Uterus (tissue), 3 donors: ENCODE measurements at regions not wholly inside any gene's neighbourhood (a gene's known extent, or its start where the extent isn't known, plus 50 kb on each side); places are given as distances from the start of the nearest gene placed in this dataset.

ENCODE experiments used
- DNase-seq, 2 donors: peaks; one replicate each; pipeline ENCODE4 v3.0.0-alpha.2; 2019 to 2020
- H3K27ac ChIP-seq, 2 donors: fragments of 200-600 bp; sonication (generic); 1 replicate in 1 of 2; 2 replicates in 1 of 2; pipeline ENCODE4 v1.5.1; 2016 to 2018
- H3K27me3 ChIP-seq, 2 donors: fragments of 200-600 bp; sonication (generic); one replicate each; pipeline ENCODE4 v1.5.1; 2018 to 2019; ENCODE audit warnings: control low read depth in 1 of 2
- H3K36me3 ChIP-seq, 2 donors: fragments of 200-600 bp; sonication (generic); one replicate each; pipeline ENCODE4 v1.5.1; 2019; ENCODE audit warnings: control low read depth in 1 of 2
- H3K4me1 ChIP-seq, 2 donors: fragments of 200-600 bp; sonication (generic); one replicate each; pipeline ENCODE4 v1.5.1; 2018 to 2019; ENCODE audit warnings: control low read depth in 1 of 2
- H3K4me3 ChIP-seq, 2 donors: fragments of 200-600 bp; sonication (generic); 1 replicate in 1 of 2; 2 replicates in 1 of 2; pipeline ENCODE4 v1.5.1; 2018 to 2019; ENCODE audit warnings: mild to moderate bottlenecking in 1 of 2
- H3K9me3 ChIP-seq, 2 donors: fragments of 200-600 bp; sonication (generic); one replicate each; pipeline ENCODE4 v1.5.1; 2019; ENCODE audit warnings: control low read depth in 1 of 2
- CTCF ChIP-seq, 4 experiments: fragments of 200-600 bp in 2 of 4; fragments of 450-650 bp in 2 of 4; sonication (generic) in 2 of 4; IDR thresholded peaks; one replicate each; pipeline ENCODE4 v1.5.1; 2016 to 2019; ENCODE audit warnings: antibody characterized with exemption in 4 of 4, mild to moderate bottlenecking in 2 of 4, moderate library complexity in 1 of 4
- POLR2A ChIP-seq, 2 donors: fragments of 450-650 bp; IDR thresholded peaks; one replicate each; pipeline ENCODE4 v1.6.1; 2016; ENCODE audit warnings: antibody characterized with exemption in 2 of 2, mild to moderate bottlenecking in 1 of 2, moderate library complexity in 1 of 2
- intact Hi-C: fragments of 100-400 bp; cut with DNase I; formaldehyde crosslinking; loops from one replicate; pipeline ENCODE4 v1.15.1; 2023; ENCODE audit warnings: low total_unique reads
- donor health status: DM: yes; HTN: yes; CAD: no.

DNA sequence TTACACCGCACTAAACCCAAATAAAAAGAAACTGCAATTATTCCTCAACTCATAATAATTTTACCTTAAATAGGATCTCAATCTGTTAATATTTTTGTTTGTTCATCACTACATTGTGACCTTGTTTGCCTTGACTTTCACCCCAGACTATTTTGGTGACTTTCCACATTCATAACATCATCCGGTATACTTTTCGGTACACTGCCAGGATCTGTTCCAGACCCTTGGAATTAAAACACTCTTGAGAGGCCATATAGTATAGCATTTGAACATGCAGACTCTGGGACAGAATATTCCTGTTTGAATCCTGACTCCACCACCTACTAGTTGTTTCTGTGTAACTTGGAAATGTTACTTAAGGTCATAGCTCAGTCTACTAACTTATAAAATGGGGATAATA, 577.4 kb downstream of the METTL4 start:
- Histone ChIP-seq H3K27me3 (no peaks in the 10 kb centered on the region), H3K4me1 (no peaks in the 10 kb centered on the region), H3K36me3 (no peaks in the 10 kb centered on the region), H3K27ac (no peak overlapping the region), H3K4me3 (no peak overlapping the region), H3K9me3 (no peaks in the 10 kb centered on the region)
- no peak for DNase-seq
- intact Hi-C loops, result no loop called here
- TF ChIP-seq POLR2A (IDR thresholded peaks at IDR 0.05) (no peak), CTCF (IDR thresholded peaks at IDR 0.05) (no peak)

DNA sequence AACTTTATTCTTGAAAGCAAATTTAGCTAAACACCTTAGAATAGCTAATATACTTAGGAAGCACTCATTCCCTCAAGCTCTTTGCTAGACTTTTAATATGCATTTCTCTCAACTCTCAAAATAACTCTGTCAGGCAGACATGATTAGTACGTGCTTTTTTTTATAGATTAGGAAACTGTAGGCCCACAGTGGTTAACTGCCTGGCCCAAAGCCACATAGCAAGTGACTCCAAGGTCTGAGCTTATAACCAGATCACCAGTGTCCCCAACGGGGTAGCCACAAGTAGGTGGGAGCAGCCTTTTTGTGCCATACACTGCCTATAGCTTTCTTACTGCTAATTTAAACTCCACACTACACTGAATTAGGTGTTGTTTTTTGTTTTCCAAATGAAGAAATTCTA, 576.8 kb downstream of the METTL4 start:
- Histone ChIP-seq H3K36me3 (no peaks in the 10 kb centered on the region), H3K9me3 (no peaks in the 10 kb centered on the region), H3K4me3 (no peak overlapping the region), H3K27me3 (no peaks in the 10 kb centered on the region), H3K27ac (no peak overlapping the region), H3K4me1 (no peaks in the 10 kb centered on the region)
- intact Hi-C loops, result no loop called here
- no peak for TF ChIP-seq POLR2A (IDR thresholded peaks at IDR 0.05)
- TF ChIP-seq CTCF (IDR thresholded peaks at IDR 0.05), result no peak
- DNase-seq, result no peak

DNA sequence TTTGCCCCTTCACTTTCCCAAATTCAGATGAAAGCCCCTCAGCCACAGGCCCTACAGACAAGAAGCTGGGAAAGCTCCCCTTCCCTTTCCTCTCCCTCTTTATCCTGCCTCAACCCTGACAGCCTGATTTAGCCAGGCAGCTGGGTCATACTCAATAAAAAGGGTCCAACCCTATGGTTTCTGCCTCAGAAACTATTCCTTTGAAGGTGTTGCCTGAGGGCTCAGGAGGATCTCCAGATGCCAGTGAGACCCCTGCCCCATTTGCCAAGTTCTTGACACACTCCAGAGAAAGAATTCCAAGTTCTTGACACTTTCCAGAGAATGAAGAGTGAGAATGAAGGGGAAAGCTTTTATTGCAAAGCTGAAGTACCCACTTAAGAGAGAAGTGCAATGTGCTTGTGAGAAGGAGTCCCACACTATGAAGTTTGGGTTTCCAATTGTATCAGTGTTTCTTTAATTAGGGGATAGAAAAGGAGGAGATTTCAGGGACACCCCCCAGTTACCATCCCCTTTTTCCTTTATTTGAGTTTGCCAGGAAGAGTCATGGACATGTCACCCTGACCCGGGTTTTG, 576.2 kb downstream of the METTL4 start:
- Histone ChIP-seq H3K27me3 (no peaks in the 10 kb centered on the region), H3K36me3 (no peaks in the 10 kb centered on the region), H3K4me3 (no peak overlapping the region), H3K27ac (no peak overlapping the region), H3K9me3 (no peaks in the 10 kb centered on the region), H3K4me1 (no peaks in the 10 kb centered on the region)
- DNase-seq, result no peak
- TF ChIP-seq CTCF (IDR thresholded peaks at IDR 0.05), result no peak
- TF ChIP-seq POLR2A (IDR thresholded peaks at IDR 0.05), result no peak
- intact Hi-C loops, result no loop called here

GRCh38 chr18:1998121-1998520, 573.2 kb downstream of the METTL4 start:
- intact Hi-C loops, result no loop called here
- Histone ChIP-seq H3K4me3 (no peak overlapping the region), H3K27ac (no peak overlapping the region), H3K9me3 (no peaks in the 10 kb centered on the region), H3K36me3 (no peaks in the 10 kb centered on the region), H3K27me3 (no peaks in the 10 kb centered on the region), H3K4me1 (no peaks in the 10 kb centered on the region)
- no peak for DNase-seq
- TF ChIP-seq POLR2A (IDR thresholded peaks at IDR 0.05) (no peak), CTCF (IDR thresholded peaks at IDR 0.05) (no peak)

- no peak for DNase-seq
- Histone ChIP-seq H3K27ac (no peak overlapping the region), H3K27me3 (no peaks in the 10 kb centered on the region), H3K4me3 (no peak overlapping the region), H3K36me3 (no peaks in the 10 kb centered on the region), H3K4me1 (no peaks in the 10 kb centered on the region), H3K9me3 (no peaks in the 10 kb centered on the region)
- no peak for TF ChIP-seq POLR2A (IDR thresholded peaks at IDR 0.05)
- TF ChIP-seq CTCF (IDR thresholded peaks at IDR 0.05), result no peak
- intact Hi-C loops, result no loop called here
Measured at GRCh38 chr18:1999387-1999786, 571.9 kb downstream of the METTL4 start.
